ENCODE measurements at regions not wholly inside any gene's neighbourhood (a gene's known extent, or its start where the extent isn't known, plus 50 kb on each side); places are given as distances from the start of the nearest gene placed in this dataset.

DNA sequence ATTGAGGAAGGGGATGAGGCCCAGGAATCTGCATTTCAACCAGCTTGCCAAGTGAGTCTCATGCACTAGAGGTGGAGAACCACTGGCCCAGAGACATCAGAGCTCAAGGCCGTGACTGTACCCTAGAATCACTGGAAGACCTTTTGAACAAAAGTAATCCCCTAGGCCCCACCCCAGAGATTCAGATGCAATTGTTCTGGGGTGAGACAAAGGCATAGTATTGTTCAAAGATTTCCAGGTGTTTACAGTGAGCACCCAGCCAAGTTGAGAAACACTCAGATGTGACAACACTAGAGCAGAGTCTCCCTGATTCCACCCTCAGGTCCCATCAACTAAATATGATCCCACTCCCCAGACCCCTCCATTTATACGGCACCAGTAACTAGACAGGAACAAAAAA is 290.3 kb upstream of the TLE3 start:
- TF ChIP-seq CTCF (IDR thresholded peaks at IDR 0.05), result no peak
- TF ChIP-seq POLR2A (IDR thresholded peaks at IDR 0.05), result no peak
